ENCODE measurements at regions not wholly inside any gene's neighbourhood (a gene's known extent, or its start where the extent isn't known, plus 50 kb on each side); places are given as distances from the start of the nearest gene placed in this dataset.

- Histone ChIP-seq H3K4me3 (ENCODE audit: control insufficient read depth in 2 of 3, extremely low read depth in 1 of 3, insufficient read depth in 2 of 3, low read depth in 1 of 3, low read length in 3 of 3) (no peak overlapping the region), H3K27ac (ENCODE audit: control insufficient read depth, insufficient read depth, low read length) (no peak overlapping the region), H3K4me1 (ENCODE audit: control insufficient read depth, extremely low read depth, insufficient read depth, low read length) (no peaks in the 10 kb centered on the region), H2AFZ (ENCODE audit: control insufficient read depth, low read length) (no peak overlapping the region), H3K79me2 (ENCODE audit: control insufficient read depth, insufficient read depth, low read length) (no peaks in the 10 kb centered on the region), H3K9ac (ENCODE audit: control insufficient read depth, extremely low read depth, insufficient read depth, low read length) (no peak overlapping the region), H3K36me3 (ENCODE audit: control insufficient read depth in 2 of 2, extremely low read depth in 1 of 2, insufficient read depth in 2 of 2, low read length in 2 of 2) (no peaks in the 10 kb centered on the region), H3K4me2 (ENCODE audit: control insufficient read depth, extremely low read depth, insufficient read depth, low read depth, low read length) (no peak overlapping the region), H3K27me3 (ENCODE audit: control insufficient read depth, extremely low read depth, insufficient read depth, low read length) (no peaks in the 10 kb centered on the region), H3K9me3 (ENCODE audit: control insufficient read depth, low read depth, low read length) (no peaks in the 10 kb centered on the region), H4K20me1 (ENCODE audit: control insufficient read depth, extremely low read depth, insufficient read depth, low read length) (no peaks in the 10 kb centered on the region), H3K9me1 (ENCODE audit: control insufficient read depth, extremely low read depth, insufficient read depth, low read length) (no peaks in the 10 kb centered on the region)
- DNase-seq (ENCODE audit: low read depth, low spot score) (no peak), FAIRE-seq (no peak)
- no peak for TF ChIP-seq CTCF (optimal IDR thresholded peaks at IDR 0.05 in 1 of 3, IDR thresholded peaks at IDR 0.05 in 1 of 3, conservative IDR thresholded peaks at IDR 0.05 in 1 of 3; ENCODE audit: extremely low read depth in 1 of 3, insufficient read depth in 2 of 3, low read length in 3 of 3)
- TF ChIP-seq EZH2 (IDR thresholded peaks at IDR 0.05; ENCODE audit: low read length), result no peak
- dilution Hi-C loops (cut with MboI; ENCODE audit: extremely low pct_ligation_motif_present, low sequenced_read_pairs), result no loop called here
These were observed 200.9 kb downstream of the LTN1 start for GRCh38 chr21:28791595-28792282.

- Histone ChIP-seq H3K4me3 (ENCODE audit: control insufficient read depth in 2 of 3, extremely low read depth in 1 of 3, insufficient read depth in 2 of 3, low read depth in 1 of 3, low read length in 3 of 3) (no peak overlapping the region), H3K9me1 (ENCODE audit: control insufficient read depth, extremely low read depth, insufficient read depth, low read length) (no peaks in the 10 kb centered on the region), H3K9ac (ENCODE audit: control insufficient read depth, extremely low read depth, insufficient read depth, low read length) (no peak overlapping the region), H3K4me1 (ENCODE audit: control insufficient read depth, extremely low read depth, insufficient read depth, low read length) (no peaks in the 10 kb centered on the region), H3K4me2 (ENCODE audit: control insufficient read depth, extremely low read depth, insufficient read depth, low read depth, low read length) (no peak overlapping the region), H3K36me3 (ENCODE audit: control insufficient read depth in 2 of 2, extremely low read depth in 1 of 2, insufficient read depth in 2 of 2, low read length in 2 of 2) (no peaks in the 10 kb centered on the region), H3K27ac (ENCODE audit: control insufficient read depth, insufficient read depth, low read length) (no peak overlapping the region), H3K9me3 (ENCODE audit: control insufficient read depth, low read depth, low read length) (no peaks in the 10 kb centered on the region), H2AFZ (ENCODE audit: control insufficient read depth, low read length) (no peak overlapping the region), H3K79me2 (ENCODE audit: control insufficient read depth, insufficient read depth, low read length) (no peaks in the 10 kb centered on the region), H3K27me3 (ENCODE audit: control insufficient read depth, extremely low read depth, insufficient read depth, low read length) (no peaks in the 10 kb centered on the region), H4K20me1 (ENCODE audit: control insufficient read depth, extremely low read depth, insufficient read depth, low read length) (no peaks in the 10 kb centered on the region)
- FAIRE-seq (no peak), DNase-seq (ENCODE audit: low read depth, low spot score) (no peak)
- dilution Hi-C loops (cut with MboI; ENCODE audit: extremely low pct_ligation_motif_present, low sequenced_read_pairs), result no loop called here
- TF ChIP-seq CTCF (optimal IDR thresholded peaks at IDR 0.05 in 1 of 3, IDR thresholded peaks at IDR 0.05 in 1 of 3, conservative IDR thresholded peaks at IDR 0.05 in 1 of 3; ENCODE audit: extremely low read depth in 1 of 3, insufficient read depth in 2 of 3, low read length in 3 of 3) (no peak), EZH2 (IDR thresholded peaks at IDR 0.05; ENCODE audit: low read length) (no peak)
These were observed 202.3 kb downstream of the LTN1 start for GRCh38 chr21:28790335-28790734.
